ENCODE measurements at regions not wholly inside any gene's neighbourhood (a gene's known extent, or its start where the extent isn't known, plus 50 kb on each side); places are given as distances from the start of the nearest gene placed in this dataset.

- no peaks in the 10 kb centered on the region for H3K9me3 Mint-ChIP-seq (ENCODE audit: insufficient read depth)
- H3K9ac ChIP-seq (ENCODE audit: low read length) = no peak overlapping the region
- TF ChIP-seq EZH2 (IDR thresholded peaks at IDR 0.05; ENCODE audit: borderline replicate concordance, insufficient read depth, low read depth, low read length, poor library complexity, severe bottlenecking) (no peak), CTCF (IDR thresholded peaks at IDR 0.05) (no peak)
- no peak overlapping the region for H3K4me2 ChIP-seq (replicated peaks; ENCODE audit: low read depth, low read length, poor library complexity, severe bottlenecking)
- H3K9me3 ChIP-seq (ENCODE audit: control extremely low read depth in 1 of 3, control insufficient read depth in 2 of 3, insufficient read depth in 1 of 3, low read length in 2 of 3) = no peaks in the 10 kb centered on the region
- no peak overlapping the region for H3K4me3 Mint-ChIP-seq
- H2AFZ ChIP-seq (ENCODE audit: insufficient read depth, low read depth, low read length, poor library complexity, severe bottlenecking) = no peak overlapping the region
- peaks cover 0 to 8% of the 10 kb centered on the region in 2 donors for H3K4me1 ChIP-seq (ENCODE audit: control insufficient read depth in 2 of 2, insufficient read depth in 2 of 2, low read length in 2 of 2)
- ATAC-seq (ENCODE audit: low read depth) (no peak), DNase-seq (no peak)
- H3K27me3 ChIP-seq (replicated peaks in 1 of 4; ENCODE audit: control extremely low read depth in 1 of 4, control insufficient read depth in 3 of 4, insufficient read depth in 4 of 4, low read length in 3 of 4) = no peaks in the 10 kb centered on the region
- no peaks in the 10 kb centered on the region for H3K27me3 Mint-ChIP-seq
- ChIA-PET CTCF (no interaction called here), POLR2A (no interaction called here)
- no peak overlapping the region for H3K27ac Mint-ChIP-seq
- no peak overlapping the region for H3K27ac ChIP-seq (ENCODE audit: low read length in 2 of 2)
- no peaks in the 10 kb centered on the region for H4K20me1 ChIP-seq (ENCODE audit: control insufficient read depth, insufficient read depth, low read length, poor library complexity, severe bottlenecking)
- no peaks in the 10 kb centered on the region for H3K79me2 ChIP-seq (ENCODE audit: control insufficient read depth, insufficient read depth, low read length)
- peaks cover 7% of the 10 kb centered on the region for H3K4me1 Mint-ChIP-seq
- 96% methylated on average over 2 of the region's 5 CpGs for WGBS (ENCODE audit: insufficient coverage)
- intact Hi-C loops (cut with micrococcal nuclease) = no loop called here
- no peaks in the 10 kb centered on the region for H3K36me3 ChIP-seq (replicated peaks in 1 of 2; ENCODE audit: control extremely low read depth in 1 of 2, control insufficient read depth in 1 of 2, extremely low read depth in 1 of 2, insufficient read depth in 2 of 2, low read length in 1 of 2)
- no peak overlapping the region for H3K4me3 ChIP-seq (ENCODE audit: control extremely low read depth in 1 of 5, extremely low read depth in 1 of 5, insufficient read depth in 1 of 5, low read depth in 2 of 5, low read length in 4 of 5)
Measured at GRCh38 chr9:20028849-20029231, 240.0 kb upstream of the SLC24A2 start.

- TF ChIP-seq CTCF (IDR thresholded peaks at IDR 0.05) = no peak
- TF ChIP-seq EZH2 (IDR thresholded peaks at IDR 0.05; ENCODE audit: borderline replicate concordance, insufficient read depth, low read depth, low read length, poor library complexity, severe bottlenecking) = no peak
Measured at GRCh38 chr9:20028192-20028848, 239.5 kb upstream of the SLC24A2 start.

More at GRCh38 chr9:20028192-20028848, 239.5 kb upstream of the SLC24A2 start:
- Histone ChIP-seq H3K79me2 (ENCODE audit: control insufficient read depth, insufficient read depth, low read length) (no peaks in the 10 kb centered on the region), H2AFZ (ENCODE audit: insufficient read depth, low read depth, low read length, poor library complexity, severe bottlenecking) (no peak overlapping the region), H3K4me3 (ENCODE audit: control extremely low read depth in 1 of 5, extremely low read depth in 1 of 5, insufficient read depth in 1 of 5, low read depth in 2 of 5, low read length in 4 of 5) (no peak overlapping the region), H3K36me3 (replicated peaks in 1 of 2; ENCODE audit: control extremely low read depth in 1 of 2, control insufficient read depth in 1 of 2, extremely low read depth in 1 of 2, insufficient read depth in 2 of 2, low read length in 1 of 2) (no peaks in the 10 kb centered on the region), H3K27me3 (replicated peaks in 1 of 4; ENCODE audit: control extremely low read depth in 1 of 4, control insufficient read depth in 3 of 4, insufficient read depth in 4 of 4, low read length in 3 of 4) (no peaks in the 10 kb centered on the region), H3K9ac (ENCODE audit: low read length) (no peak overlapping the region), H4K20me1 (ENCODE audit: control insufficient read depth, insufficient read depth, low read length, poor library complexity, severe bottlenecking) (no peaks in the 10 kb centered on the region), H3K4me1 (ENCODE audit: control insufficient read depth in 2 of 2, insufficient read depth in 2 of 2, low read length in 2 of 2) (peaks cover 0 to 8% of the 10 kb centered on the region in 2 donors), H3K4me2 (replicated peaks; ENCODE audit: low read depth, low read length, poor library complexity, severe bottlenecking) (no peak overlapping the region), H3K27ac (ENCODE audit: low read length in 2 of 2) (no peak overlapping the region), H3K9me3 (ENCODE audit: control extremely low read depth in 1 of 3, control insufficient read depth in 2 of 3, insufficient read depth in 1 of 3, low read length in 2 of 3) (no peaks in the 10 kb centered on the region)
- Mint-ChIP-seq H3K27ac (no peak overlapping the region), H3K4me3 (no peak overlapping the region), H3K9me3 (ENCODE audit: insufficient read depth) (no peaks in the 10 kb centered on the region), H3K4me1 (peaks cover 7% of the 10 kb centered on the region), H3K27me3 (no peaks in the 10 kb centered on the region)
- intact Hi-C loops (cut with micrococcal nuclease) = no loop called here
- CTCF ChIA-PET = no interaction called here
- DNase-seq (no peak), ATAC-seq (ENCODE audit: low read depth) (no peak)
- 83% methylated on average over 6 of the region's 6 CpGs for WGBS (ENCODE audit: insufficient coverage)
- POLR2A ChIA-PET = no interaction called here

Data from B cell (primary cell).